ENCODE measurements at regions not wholly inside any gene's neighbourhood (a gene's known extent, or its start where the extent isn't known, plus 50 kb on each side); places are given as distances from the start of the nearest gene placed in this dataset.

GRCh38 chr10:33396279-33396678 lies 61.8 kb upstream of the NRP1 start:
- Histone ChIP-seq H3K4me1 (ENCODE audit: control insufficient read depth, insufficient read depth, low read length) (no peaks in the 10 kb centered on the region), H3K9me3 (ENCODE audit: control insufficient read depth, insufficient read depth, low read length) (peaks cover 5% of the 10 kb centered on the region), H3K27ac (ENCODE audit: low read depth, low read length) (no peak overlapping the region), H3K27me3 (ENCODE audit: control insufficient read depth, insufficient read depth, low read length) (no peaks in the 10 kb centered on the region), H3K4me3 (ENCODE audit: low read depth, low read length) (no peak overlapping the region), H3K36me3 (ENCODE audit: control insufficient read depth, insufficient read depth, low read length) (no peaks in the 10 kb centered on the region)
- WGBS (ENCODE audit: insufficient coverage), result no CpG with 5 or more reads among the region's 3 CpGs
- no peak for DNase-seq (ENCODE audit: low read depth in 4 of 6, low spot score in 6 of 6)

- no peak overlapping the region for H3K27ac ChIP-seq (ENCODE audit: low read depth, low read length)
- peaks cover 5% of the 10 kb centered on the region for H3K9me3 ChIP-seq (ENCODE audit: control insufficient read depth, insufficient read depth, low read length)
- 100% methylated on average over 1 of the region's 1 CpG for WGBS (ENCODE audit: insufficient coverage)
These were observed 60.7 kb upstream of the NRP1 start for GRCh38 chr10:33395201-33395600.

GRCh38 chr10:33392706-33393105 lies 58.2 kb upstream of the NRP1 start:
- 89% methylated on average over 4 of the region's 5 CpGs for WGBS (ENCODE audit: insufficient coverage)
- Histone ChIP-seq H3K9me3 (ENCODE audit: control insufficient read depth, insufficient read depth, low read length) (peaks cover 5% of the 10 kb centered on the region), H3K4me3 (ENCODE audit: low read depth, low read length) (no peak overlapping the region), H3K27me3 (ENCODE audit: control insufficient read depth, insufficient read depth, low read length) (no peaks in the 10 kb centered on the region), H3K4me1 (ENCODE audit: control insufficient read depth, insufficient read depth, low read length) (peaks cover 9% of the 10 kb centered on the region), H3K27ac (ENCODE audit: low read depth, low read length) (no peak overlapping the region), H3K36me3 (ENCODE audit: control insufficient read depth, insufficient read depth, low read length) (no peaks in the 10 kb centered on the region)
- no peak for DNase-seq (ENCODE audit: low read depth in 4 of 6, low spot score in 6 of 6)

More at GRCh38 chr10:33395201-33395600, 60.7 kb upstream of the NRP1 start:
- Histone ChIP-seq H3K36me3 (ENCODE audit: control insufficient read depth, insufficient read depth, low read length) (no peaks in the 10 kb centered on the region), H3K27me3 (ENCODE audit: control insufficient read depth, insufficient read depth, low read length) (no peaks in the 10 kb centered on the region), H3K4me1 (ENCODE audit: control insufficient read depth, insufficient read depth, low read length) (no peaks in the 10 kb centered on the region), H3K4me3 (ENCODE audit: low read depth, low read length) (no peak overlapping the region)
- no peak for DNase-seq (ENCODE audit: low read depth in 4 of 6, low spot score in 6 of 6)

- Histone ChIP-seq H3K36me3 (ENCODE audit: control insufficient read depth, insufficient read depth, low read length) (no peaks in the 10 kb centered on the region), H3K27me3 (ENCODE audit: control insufficient read depth, insufficient read depth, low read length) (no peaks in the 10 kb centered on the region), H3K4me1 (ENCODE audit: control insufficient read depth, insufficient read depth, low read length) (peaks cover 9% of the 10 kb centered on the region), H3K9me3 (ENCODE audit: control insufficient read depth, insufficient read depth, low read length) (peaks cover 5% of the 10 kb centered on the region), H3K27ac (ENCODE audit: low read depth, low read length) (no peak overlapping the region), H3K4me3 (ENCODE audit: low read depth, low read length) (no peak overlapping the region)
- DNase-seq (ENCODE audit: low read depth in 4 of 6, low spot score in 6 of 6), result peak in 2 of 6 donors; percentile 64 to 69
- 38% methylated on average over 3 of the region's 8 CpGs for WGBS (ENCODE audit: insufficient coverage)
These were observed 57.4 kb upstream of the NRP1 start for GRCh38 chr10:33391611-33392465.

- WGBS (ENCODE audit: insufficient coverage), result 100% methylated on average over 2 of the region's 5 CpGs
- peaks cover 9% of the 10 kb centered on the region for H3K4me1 ChIP-seq (ENCODE audit: control insufficient read depth, insufficient read depth, low read length)
- no peaks in the 10 kb centered on the region for H3K9me3 ChIP-seq (ENCODE audit: control insufficient read depth, insufficient read depth, low read length)
- H3K4me3 ChIP-seq (ENCODE audit: low read depth, low read length), result no peak overlapping the region
- H3K36me3 ChIP-seq (ENCODE audit: control insufficient read depth, insufficient read depth, low read length), result no peaks in the 10 kb centered on the region
- no peak for DNase-seq (ENCODE audit: low read depth in 4 of 6, low spot score in 6 of 6)
- no peak overlapping the region for H3K27ac ChIP-seq (ENCODE audit: low read depth, low read length)
- H3K27me3 ChIP-seq (ENCODE audit: control insufficient read depth, insufficient read depth, low read length), result no peaks in the 10 kb centered on the region
These were observed 55.6 kb upstream of the NRP1 start for GRCh38 chr10:33390046-33390445.

GRCh38 chr10:33388785-33389184 lies 54.3 kb upstream of the NRP1 start:
- no peaks in the 10 kb centered on the region for H3K27me3 ChIP-seq (ENCODE audit: control insufficient read depth, insufficient read depth, low read length)
- 45% methylated on average over 3 of the region's 4 CpGs for WGBS (ENCODE audit: insufficient coverage)

GRCh38 chr10:33388382-33388781 lies 53.9 kb upstream of the NRP1 start:
- no CpG with 5 or more reads among the region's 1 CpG for WGBS (ENCODE audit: insufficient coverage)
- H3K36me3 ChIP-seq (ENCODE audit: control insufficient read depth, insufficient read depth, low read length), result no peaks in the 10 kb centered on the region
- H3K27me3 ChIP-seq (ENCODE audit: control insufficient read depth, insufficient read depth, low read length), result no peaks in the 10 kb centered on the region
- peaks cover 9% of the 10 kb centered on the region for H3K4me1 ChIP-seq (ENCODE audit: control insufficient read depth, insufficient read depth, low read length)
- DNase-seq (ENCODE audit: low read depth in 4 of 6, low spot score in 6 of 6), result no peak
- H3K4me3 ChIP-seq (ENCODE audit: low read depth, low read length), result no peak overlapping the region
- no peak overlapping the region for H3K27ac ChIP-seq (ENCODE audit: low read depth, low read length)
- no peaks in the 10 kb centered on the region for H3K9me3 ChIP-seq (ENCODE audit: control insufficient read depth, insufficient read depth, low read length)

More at GRCh38 chr10:33388785-33389184, 54.3 kb upstream of the NRP1 start:
- Histone ChIP-seq H3K4me3 (ENCODE audit: low read depth, low read length) (no peak overlapping the region), H3K36me3 (ENCODE audit: control insufficient read depth, insufficient read depth, low read length) (no peaks in the 10 kb centered on the region), H3K4me1 (ENCODE audit: control insufficient read depth, insufficient read depth, low read length) (peaks cover 9% of the 10 kb centered on the region), H3K27ac (ENCODE audit: low read depth, low read length) (no peak overlapping the region), H3K9me3 (ENCODE audit: control insufficient read depth, insufficient read depth, low read length) (no peaks in the 10 kb centered on the region)
- DNase-seq (ENCODE audit: low read depth in 4 of 6, low spot score in 6 of 6), result no peak

- no peak for DNase-seq (ENCODE audit: low read depth in 4 of 6, low spot score in 6 of 6)
- Histone ChIP-seq H3K4me3 (ENCODE audit: low read depth, low read length) (no peak overlapping the region), H3K27me3 (ENCODE audit: control insufficient read depth, insufficient read depth, low read length) (no peaks in the 10 kb centered on the region), H3K36me3 (ENCODE audit: control insufficient read depth, insufficient read depth, low read length) (no peaks in the 10 kb centered on the region), H3K9me3 (ENCODE audit: control insufficient read depth, insufficient read depth, low read length) (no peaks in the 10 kb centered on the region), H3K27ac (ENCODE audit: low read depth, low read length) (no peak overlapping the region), H3K4me1 (ENCODE audit: control insufficient read depth, insufficient read depth, low read length) (peaks cover 9% of the 10 kb centered on the region)
- 100% methylated on average over 3 of the region's 5 CpGs for WGBS (ENCODE audit: insufficient coverage)
These were observed 53.3 kb upstream of the NRP1 start for GRCh38 chr10:33387720-33388119.

- no peak overlapping the region for H3K4me3 ChIP-seq (ENCODE audit: low read depth, low read length)
- WGBS (ENCODE audit: insufficient coverage), result no CpG with 5 or more reads among the region's 2 CpGs
- H3K4me1 ChIP-seq (ENCODE audit: control insufficient read depth, insufficient read depth, low read length), result peaks cover 10% of the 10 kb centered on the region
- no peak for DNase-seq (ENCODE audit: low read depth in 4 of 6, low spot score in 6 of 6)
- no peak overlapping the region for H3K27ac ChIP-seq (ENCODE audit: low read depth, low read length)
- H3K9me3 ChIP-seq (ENCODE audit: control insufficient read depth, insufficient read depth, low read length), result no peaks in the 10 kb centered on the region
- H3K27me3 ChIP-seq (ENCODE audit: control insufficient read depth, insufficient read depth, low read length), result no peaks in the 10 kb centered on the region
- no peaks in the 10 kb centered on the region for H3K36me3 ChIP-seq (ENCODE audit: control insufficient read depth, insufficient read depth, low read length)
These were observed 52.5 kb upstream of the NRP1 start for GRCh38 chr10:33386926-33387325.

- WGBS (ENCODE audit: insufficient coverage), result 64% methylated on average over 2 of the region's 2 CpGs
- H3K9me3 ChIP-seq (ENCODE audit: control insufficient read depth, insufficient read depth, low read length), result no peaks in the 10 kb centered on the region
- no peaks in the 10 kb centered on the region for H3K27me3 ChIP-seq (ENCODE audit: control insufficient read depth, insufficient read depth, low read length)
- H3K36me3 ChIP-seq (ENCODE audit: control insufficient read depth, insufficient read depth, low read length), result no peaks in the 10 kb centered on the region
- no peak for DNase-seq (ENCODE audit: low read depth in 4 of 6, low spot score in 6 of 6)
- H3K4me1 ChIP-seq (ENCODE audit: control insufficient read depth, insufficient read depth, low read length), result peaks cover 12% of the 10 kb centered on the region
- H3K27ac ChIP-seq (ENCODE audit: low read depth, low read length), result no peak overlapping the region
- no peak overlapping the region for H3K4me3 ChIP-seq (ENCODE audit: low read depth, low read length)
These were observed 51.2 kb upstream of the NRP1 start for GRCh38 chr10:33385686-33386085.
